Esophagus squamous epithelium (tissue), 5 donors: ENCODE measurements at regions not wholly inside any gene's neighbourhood (a gene's known extent, or its start where the extent isn't known, plus 50 kb on each side); places are given as distances from the start of the nearest gene placed in this dataset.

Source experiments
- DNase-seq: peaks from one replicate; lab custom pipeline; 2025; lab: John Stamatoyannopoulos, UW
- H3K27ac ChIP-seq, 4 donors: fragments of 200-600 bp; sonication (generic); one replicate each; pipeline ENCODE4 v1.5.1; 2016 to 2019; ENCODE audit warnings: mild to moderate bottlenecking in 1 of 4
- H3K27me3 ChIP-seq, 4 donors: fragments of 200-600 bp; sonication (generic); 1 replicate in 3 of 4; 2 replicates in 1 of 4; pipeline versions ENCODE4 v1.5.1 to v1.6.0; 2017 to 2021; ENCODE audit warnings: antibody characterized with exemption in 1 of 4
- H3K36me3 ChIP-seq, 3 donors: fragments of 200-600 bp; sonication (generic); one replicate each; pipeline ENCODE4 v1.5.1; 2016 to 2019
- H3K4me1 ChIP-seq, 3 donors: fragments of 200-600 bp; sonication (generic); one replicate each; pipeline ENCODE4 v1.5.1; 2017 to 2019
- H3K4me3 ChIP-seq, 4 donors: fragments of 200-600 bp; sonication (generic); 1 replicate in 3 of 4; 2 replicates in 1 of 4; pipeline ENCODE4 v1.5.1; 2016 to 2019; ENCODE audit warnings: mild to moderate bottlenecking in 2 of 4, moderate library complexity in 1 of 4
- H3K9me3 ChIP-seq, 3 donors: fragments of 200-600 bp; sonication (generic); one replicate each; pipeline ENCODE4 v1.5.1; 2016 to 2019
- POLR2A ChIP-seq, 4 donors: fragments of 450-650 bp; IDR thresholded peaks; one replicate each; pipeline ENCODE4 v1.6.1; 2017; ENCODE audit warnings: antibody characterized with exemption in 4 of 4, mild to moderate bottlenecking in 4 of 4, moderate library complexity in 3 of 4
- WGBS, 2 donors: methylation state at CpG; one replicate each; pipeline ENCODE4 v1.1.5; 2018; 5-methylcytosine and 5-hydroxymethylcytosine counted together
- intact Hi-C: fragments of 100-400 bp; cut with DNase I; formaldehyde crosslinking; loops from one replicate; pipeline ENCODE4 v1.15.0; 2022
- TF ChIP-seq, protein P1 (sequence below), 6 experiments: fragments of 450-650 bp in 4 of 6; fragments of 200-600 bp in 2 of 6; sonication (generic) in 2 of 6; IDR thresholded peaks; one replicate each; pipeline ENCODE4 v1.5.1; 2016 to 2019; ENCODE audit warnings: antibody characterized with exemption in 6 of 6, mild to moderate bottlenecking in 4 of 6, moderate library complexity in 4 of 6
- donor health status: DM: yes; HTN: yes; CAD: no.

DNA sequence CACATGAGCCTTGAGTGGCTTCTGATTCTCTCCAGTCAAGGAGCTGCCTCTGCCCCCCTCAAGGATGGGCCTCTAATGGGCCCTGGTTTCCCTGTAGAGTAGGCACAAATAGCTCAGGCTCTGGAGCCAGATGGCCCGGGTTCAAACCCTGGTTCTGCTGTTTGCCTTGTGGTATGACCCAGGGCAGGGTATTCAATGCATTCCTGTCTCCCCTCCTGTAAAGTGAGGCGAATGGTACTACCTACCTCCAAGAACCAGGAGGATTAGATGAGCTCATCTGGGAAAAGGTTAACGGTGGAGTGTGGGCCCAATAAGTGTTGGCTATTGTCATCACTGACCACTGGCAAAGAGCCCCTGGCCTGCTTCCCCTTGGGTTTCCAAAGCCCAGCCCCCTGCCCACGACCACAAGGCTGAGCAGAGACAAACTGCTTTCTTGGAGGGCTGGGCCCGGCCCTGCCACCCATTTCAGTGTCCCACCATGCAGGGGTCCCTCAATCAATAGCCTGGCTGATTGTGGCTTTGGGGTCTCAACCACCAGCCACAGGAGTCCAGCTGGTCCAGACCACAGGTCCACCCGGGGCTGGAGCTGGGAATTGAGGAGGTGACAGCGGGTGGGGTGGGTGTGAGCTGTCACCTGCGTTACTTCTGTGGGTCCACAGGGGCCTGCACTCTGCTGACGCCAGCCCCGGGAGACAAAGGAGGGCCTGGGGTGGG lies 115.6 kb upstream of the RUNX3 start:
- Histone ChIP-seq H3K4me1 (no peaks in the 10 kb centered on the region), H3K36me3 (no peaks in the 10 kb centered on the region), H3K9me3 (no peaks in the 10 kb centered on the region), H3K27ac (no peak overlapping the region), H3K27me3 (peaks cover 0 to 35% (median 0%) of the 10 kb centered on the region in 4 donors), H3K4me3 (no peak overlapping the region)
- no peak for TF ChIP-seq POLR2A (IDR thresholded peaks at IDR 0.05)
- TF ChIP-seq, protein P1, sequence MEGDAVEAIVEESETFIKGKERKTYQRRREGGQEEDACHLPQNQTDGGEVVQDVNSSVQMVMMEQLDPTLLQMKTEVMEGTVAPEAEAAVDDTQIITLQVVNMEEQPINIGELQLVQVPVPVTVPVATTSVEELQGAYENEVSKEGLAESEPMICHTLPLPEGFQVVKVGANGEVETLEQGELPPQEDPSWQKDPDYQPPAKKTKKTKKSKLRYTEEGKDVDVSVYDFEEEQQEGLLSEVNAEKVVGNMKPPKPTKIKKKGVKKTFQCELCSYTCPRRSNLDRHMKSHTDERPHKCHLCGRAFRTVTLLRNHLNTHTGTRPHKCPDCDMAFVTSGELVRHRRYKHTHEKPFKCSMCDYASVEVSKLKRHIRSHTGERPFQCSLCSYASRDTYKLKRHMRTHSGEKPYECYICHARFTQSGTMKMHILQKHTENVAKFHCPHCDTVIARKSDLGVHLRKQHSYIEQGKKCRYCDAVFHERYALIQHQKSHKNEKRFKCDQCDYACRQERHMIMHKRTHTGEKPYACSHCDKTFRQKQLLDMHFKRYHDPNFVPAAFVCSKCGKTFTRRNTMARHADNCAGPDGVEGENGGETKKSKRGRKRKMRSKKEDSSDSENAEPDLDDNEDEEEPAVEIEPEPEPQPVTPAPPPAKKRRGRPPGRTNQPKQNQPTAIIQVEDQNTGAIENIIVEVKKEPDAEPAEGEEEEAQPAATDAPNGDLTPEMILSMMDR (IDR thresholded peaks at IDR 0.05): no peak
- intact Hi-C loops: no loop called here
- no peak for DNase-seq
- 73 to 100% methylated on average over 1 to 4 of the region's 10 CpGs for WGBS, 2 donors

DNA sequence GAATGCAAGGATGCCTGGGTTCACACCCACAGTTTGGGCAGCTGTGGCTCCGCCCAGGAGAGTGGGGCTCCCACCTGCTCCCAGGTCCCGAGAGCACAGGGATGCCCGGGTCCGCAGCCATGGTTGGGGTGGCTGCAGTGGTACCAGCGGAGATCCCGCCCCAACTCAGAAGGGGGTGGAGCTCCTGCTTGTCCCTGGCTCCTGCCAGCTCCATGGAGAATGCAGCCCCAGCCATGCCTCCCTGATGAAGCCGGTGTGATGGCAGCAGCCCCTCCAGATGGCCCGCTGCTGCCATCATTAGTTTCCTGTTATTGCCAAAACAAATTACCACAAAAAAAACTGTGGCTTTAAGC lies 113.1 kb upstream of the RUNX3 start:
- no peaks in the 10 kb centered on the region for H3K4me1 ChIP-seq
- no peak for DNase-seq
- H3K27ac ChIP-seq: no peak overlapping the region
- H3K9me3 ChIP-seq: no peaks in the 10 kb centered on the region
- H3K36me3 ChIP-seq: no peaks in the 10 kb centered on the region
- peaks cover 0 to 46% (median 0%) of the 10 kb centered on the region in 4 donors for H3K27me3 ChIP-seq
- intact Hi-C loops: no loop called here
- no peak overlapping the region for H3K4me3 ChIP-seq
- TF ChIP-seq, protein P1 (IDR thresholded peaks at IDR 0.05): no peak
- TF ChIP-seq POLR2A (IDR thresholded peaks at IDR 0.05): no peak
- 75% methylated on average over 1 of the region's 8 CpGs; no CpG with 5 or more reads in 1 of the 2 donors for WGBS, 2 donors

DNA sequence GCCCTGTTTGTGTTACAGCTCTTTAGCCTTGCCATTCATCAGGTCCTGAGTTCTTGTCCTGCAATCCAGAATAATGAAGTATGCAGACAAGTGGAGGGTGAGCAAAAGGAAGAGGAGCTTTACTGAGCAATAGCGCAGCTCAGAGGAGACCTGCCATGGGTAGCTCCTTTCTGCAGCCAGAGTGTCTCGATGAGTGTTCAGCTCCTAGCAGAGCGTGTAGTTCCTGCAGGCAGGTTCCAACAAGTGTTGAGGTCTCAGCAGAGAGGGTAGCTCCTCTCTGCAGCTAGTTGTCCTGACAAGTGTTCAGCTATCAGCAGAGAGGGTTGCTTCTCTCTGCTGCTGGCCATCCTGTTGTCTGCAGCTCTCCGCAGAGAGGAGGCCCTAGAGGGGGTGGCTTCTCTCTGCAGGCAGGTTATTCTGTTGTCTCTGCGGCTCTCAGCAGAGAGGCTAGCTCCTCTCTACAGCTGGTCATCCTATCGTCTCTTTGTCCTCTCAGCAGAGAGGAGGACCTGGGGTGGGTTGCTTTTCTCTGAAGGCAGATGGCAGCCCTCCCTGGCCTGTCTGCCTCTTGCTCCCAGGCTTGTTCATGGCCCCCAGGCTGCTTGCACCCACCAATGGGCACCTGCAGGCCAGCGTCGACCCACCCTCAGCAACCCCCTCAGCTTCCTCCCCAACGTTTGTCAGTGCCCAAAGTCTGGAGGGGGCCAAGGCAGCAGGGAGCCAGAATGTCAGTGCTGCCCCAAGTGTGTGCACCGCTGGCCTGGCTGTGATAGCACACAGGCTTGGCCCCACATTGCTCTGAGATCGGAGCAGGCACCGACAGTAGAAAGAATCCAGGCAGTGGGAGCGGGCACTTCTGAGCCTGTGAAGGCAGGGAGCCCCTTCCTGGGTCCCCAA lies 112.5 kb upstream of the RUNX3 start:
- Histone ChIP-seq H3K27me3 (peaks cover 0 to 40% (median 0%) of the 10 kb centered on the region in 4 donors), H3K36me3 (no peaks in the 10 kb centered on the region), H3K4me3 (no peak overlapping the region), H3K4me1 (no peaks in the 10 kb centered on the region), H3K27ac (no peak overlapping the region), H3K9me3 (no peaks in the 10 kb centered on the region)
- WGBS, 2 donors: 53 to 67% methylated on average over 4 of the region's 13 CpGs
- TF ChIP-seq, protein P1 (IDR thresholded peaks at IDR 0.05): no peak
- TF ChIP-seq POLR2A (IDR thresholded peaks at IDR 0.05): no peak
- intact Hi-C loops: no loop called here
- DNase-seq: no peak

DNA sequence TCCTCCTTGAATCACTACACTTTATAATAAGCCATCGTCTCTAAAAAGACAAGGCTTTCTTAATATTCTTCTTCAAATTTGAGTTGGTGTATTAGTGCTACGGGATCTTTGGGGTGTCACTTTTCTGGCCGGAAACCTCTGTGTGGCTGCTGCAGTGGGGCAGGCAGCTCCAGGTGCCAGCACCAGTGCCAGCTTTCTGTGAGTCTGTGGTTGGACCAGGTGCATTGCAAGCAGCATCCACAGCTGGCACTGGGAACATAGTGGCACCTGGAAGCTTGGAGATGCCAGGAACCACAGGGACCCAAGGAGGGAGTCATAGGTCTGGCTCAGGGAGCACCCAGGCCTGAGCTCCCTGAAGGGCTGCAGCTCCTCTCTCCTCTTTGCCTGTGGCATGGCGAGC lies 111.8 kb upstream of the RUNX3 start:
- H3K27ac ChIP-seq: no peak overlapping the region
- TF ChIP-seq, protein P1 (IDR thresholded peaks at IDR 0.05): no peak
- no peak for TF ChIP-seq POLR2A (IDR thresholded peaks at IDR 0.05)

More for the DNA sequence above, 111.8 kb upstream of the RUNX3 start:
- Histone ChIP-seq H3K36me3 (no peaks in the 10 kb centered on the region), H3K4me3 (no peak overlapping the region), H3K4me1 (no peaks in the 10 kb centered on the region), H3K27me3 (peaks cover 0 to 37% (median 0%) of the 10 kb centered on the region in 4 donors), H3K9me3 (no peaks in the 10 kb centered on the region)
- intact Hi-C loops: no loop called here
- 68 to 75% methylated on average over 3 to 4 of the region's 4 CpGs for WGBS, 2 donors
- no peak for DNase-seq
